HG02870 (cell line): ENCODE measurements at regions not wholly inside any gene's neighbourhood (a gene's known extent, or its start where the extent isn't known, plus 50 kb on each side); places are given as distances from the start of the nearest gene placed in this dataset.
"Not testable (repeated sequence)": the region's sequence is repeated elsewhere in the genome, so short reads cannot be mapped to it uniquely, and the experiment has no call there.

Source experiments
- ATAC-seq: cut with Tn5 transposase; IDR thresholded peaks from one replicate; pipeline ENCODE4 v1.9.1; 2021; ENCODE audit warnings: mild to moderate bottlenecking, moderate library complexity; ENCODE audit not compliant: unreplicated experiment

DNA sequence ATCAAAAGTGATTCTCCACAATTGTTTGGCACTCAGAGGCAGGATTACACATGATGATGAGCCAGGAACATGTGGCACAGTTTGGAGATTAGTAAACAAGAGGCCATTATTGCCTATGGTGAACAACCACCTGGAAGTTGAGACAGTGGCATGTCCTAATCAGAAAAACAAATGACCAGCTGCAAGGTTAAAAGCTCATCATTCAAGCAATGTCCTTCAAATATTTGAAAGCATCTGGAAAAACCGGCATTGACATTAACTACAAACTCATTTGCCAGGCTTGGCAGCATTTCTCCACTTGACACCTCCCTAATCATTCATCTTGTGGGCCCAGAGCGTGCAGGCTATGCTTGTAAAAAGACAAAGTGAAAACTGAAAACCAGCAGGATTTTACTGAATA lies 80.6 kb upstream of the MEGF10 start:
- no peak for ATAC-seq

DNA sequence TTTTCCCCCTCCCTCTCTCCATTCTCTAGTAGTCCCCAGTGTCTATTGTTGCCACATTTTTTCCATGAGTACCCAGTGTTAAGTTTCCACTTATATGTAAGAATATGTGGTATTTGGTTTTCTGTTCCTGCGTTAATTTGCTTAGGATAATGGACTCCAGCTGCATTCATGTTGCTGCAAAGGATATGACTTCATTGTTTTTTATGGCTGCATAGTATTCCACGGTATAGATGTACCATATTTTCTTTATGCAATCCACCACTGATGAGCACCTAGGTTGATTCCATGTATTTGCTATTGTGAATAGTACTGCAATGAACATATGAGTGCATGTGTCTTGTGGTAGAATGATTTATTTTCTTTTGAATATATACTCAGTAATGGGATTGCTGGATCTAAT lies 77.4 kb upstream of the MEGF10 start:
- no peak for ATAC-seq

DNA sequence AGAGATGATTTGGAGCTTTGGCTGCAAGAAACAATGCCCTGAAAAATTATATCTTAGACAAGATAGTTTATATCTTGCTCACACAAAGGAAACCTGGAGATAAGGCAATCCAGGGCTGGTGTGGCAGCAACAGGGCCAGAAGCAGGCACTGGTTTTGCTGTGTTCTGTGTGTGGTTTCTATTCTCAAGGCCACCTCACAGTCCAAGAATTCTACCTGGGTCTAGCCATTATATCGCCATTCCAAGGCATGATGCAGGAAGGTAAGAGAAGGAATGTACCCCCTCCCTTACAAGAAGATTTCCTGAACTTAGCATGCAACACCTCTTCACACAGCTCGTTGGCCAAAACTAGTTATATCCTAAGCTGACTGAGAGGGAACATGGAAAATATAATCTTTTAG lies 74.5 kb upstream of the MEGF10 start:
- no peak for ATAC-seq

DNA sequence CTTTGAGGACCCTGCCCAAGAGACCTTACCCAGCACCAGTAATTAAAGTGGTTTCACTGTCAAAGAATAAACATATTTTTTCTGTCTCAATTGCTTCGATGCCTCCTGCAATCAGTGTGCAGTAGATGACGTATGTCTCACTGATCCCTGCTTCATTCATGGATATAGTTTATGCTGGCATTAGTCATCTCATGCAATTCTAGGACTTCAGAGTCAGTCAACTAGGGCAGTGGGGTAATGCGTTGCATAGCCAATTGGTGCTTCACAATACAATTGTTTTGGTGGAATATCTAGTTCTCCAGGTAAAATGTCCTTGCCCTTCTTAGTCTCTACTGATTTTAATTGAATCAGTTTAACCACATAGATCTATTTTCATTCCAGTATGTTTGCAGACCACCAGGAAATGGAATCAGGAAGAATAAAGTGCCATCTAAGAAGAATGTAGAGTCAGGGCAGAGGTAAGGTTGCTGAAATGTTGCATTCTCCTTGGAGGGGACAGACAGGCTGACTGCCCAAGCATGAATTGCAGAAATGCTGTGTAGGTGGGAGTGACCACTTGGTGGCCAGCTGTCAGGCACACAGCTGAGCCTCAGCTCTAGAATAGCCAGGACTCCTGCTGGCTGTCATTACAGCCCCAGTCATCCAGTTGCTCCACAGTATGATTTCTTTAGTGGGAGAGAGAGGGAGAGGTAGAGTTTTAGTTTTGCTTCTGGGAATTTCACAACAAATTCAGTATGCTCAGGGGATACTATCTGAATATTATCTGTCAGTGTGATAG lies 73.5 kb upstream of the MEGF10 start:
- no peak for ATAC-seq

DNA sequence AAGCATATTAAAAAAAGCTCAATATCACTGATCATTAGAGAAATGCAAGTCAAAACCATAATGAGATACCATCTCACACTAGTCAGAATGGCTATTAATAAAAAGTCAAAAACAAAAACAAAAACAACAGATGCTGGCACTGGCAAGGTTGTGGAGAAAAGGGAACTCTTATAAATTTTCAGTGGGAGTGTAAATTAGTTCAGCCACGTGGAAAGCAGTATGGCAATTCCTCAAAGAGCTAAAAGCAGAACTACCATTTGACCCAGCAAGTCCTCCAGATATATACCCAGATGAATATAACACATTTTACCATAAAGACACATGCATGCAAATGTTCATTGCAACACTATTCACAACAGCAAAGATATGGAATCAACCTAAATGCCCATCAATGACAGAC lies 68.7 kb upstream of the MEGF10 start:
- not testable (repeated sequence) for ATAC-seq

DNA sequence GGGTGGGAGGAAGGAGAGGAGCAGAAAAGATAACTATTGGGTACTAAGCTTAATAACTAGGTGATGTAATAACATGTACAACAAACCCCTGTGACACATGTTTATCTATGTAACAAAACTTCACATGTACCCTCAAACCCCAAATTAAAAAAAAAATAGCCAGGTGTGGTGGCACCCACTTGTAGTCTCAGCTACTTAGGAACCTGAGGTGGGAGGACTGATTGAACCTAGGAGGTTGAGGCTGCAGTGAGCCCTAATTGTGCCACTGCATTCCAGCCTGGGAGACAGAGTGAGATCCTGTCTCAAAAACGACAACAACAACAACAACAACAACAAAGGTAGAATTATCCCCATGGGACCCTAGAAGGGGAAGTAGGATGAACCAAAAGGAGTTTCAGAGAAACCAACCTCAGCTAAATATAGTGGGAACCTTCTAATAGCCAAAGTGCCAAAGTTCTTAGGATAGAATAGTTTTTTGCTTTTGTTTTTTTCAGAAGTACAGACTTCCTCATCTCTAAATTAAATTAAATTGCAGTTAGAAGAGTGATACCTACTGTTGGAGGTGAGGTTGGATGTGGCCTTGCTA lies 67.9 kb upstream of the MEGF10 start:
- peak; percentile 51 for ATAC-seq

DNA sequence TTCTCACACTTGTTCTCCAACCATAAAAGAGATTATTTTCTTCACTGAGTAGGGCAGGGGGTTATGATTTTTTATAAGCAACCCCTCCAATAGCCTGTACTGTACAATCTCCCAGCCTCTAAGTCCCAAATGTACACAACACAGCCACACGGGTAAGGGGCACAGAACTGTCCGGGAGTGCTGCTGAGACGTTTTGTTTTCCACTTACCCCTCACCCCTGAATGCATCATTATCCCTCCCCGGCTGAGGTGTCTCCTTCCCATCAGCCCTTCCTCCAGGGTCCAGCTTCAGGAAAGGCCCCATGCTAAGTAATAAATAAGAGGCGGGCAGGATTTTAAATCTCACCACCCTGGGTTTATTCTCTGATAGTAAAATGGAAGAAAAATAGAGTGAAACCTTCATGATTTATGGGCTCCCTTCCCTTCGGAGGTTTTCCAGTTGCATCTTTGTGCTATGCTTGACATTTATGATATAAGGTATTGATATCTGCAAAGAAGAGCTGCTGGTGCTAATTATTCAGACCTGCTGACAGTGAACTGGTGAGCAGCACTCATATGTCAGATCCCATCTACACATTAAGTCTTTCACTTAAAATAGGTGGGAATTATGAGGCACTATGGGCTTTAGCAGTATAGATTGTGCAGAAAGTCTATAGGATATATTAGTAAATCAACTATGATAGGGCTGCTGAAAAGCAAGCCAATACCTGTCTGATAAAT lies 67.2 kb upstream of the MEGF10 start:
- no peak for ATAC-seq

DNA sequence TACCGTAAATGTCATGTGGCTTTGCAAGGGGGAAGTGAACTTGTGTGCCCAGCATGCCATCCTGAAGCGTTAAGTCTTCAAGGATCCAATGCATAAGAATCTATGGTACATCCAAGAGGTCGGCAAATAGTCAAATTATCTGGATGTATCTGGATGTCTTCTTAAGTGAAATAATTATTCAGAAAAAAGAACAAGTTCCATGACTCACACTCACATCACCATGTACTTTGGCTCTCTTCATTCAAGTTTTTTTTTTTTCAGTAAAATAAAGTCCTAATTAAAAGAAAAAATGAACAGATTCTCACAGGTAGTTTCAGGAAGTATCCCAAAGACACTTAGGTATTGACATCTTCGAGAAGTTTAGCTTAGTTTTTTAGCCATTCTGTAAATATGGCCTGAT lies 62.7 kb upstream of the MEGF10 start:
- ATAC-seq = no peak

DNA sequence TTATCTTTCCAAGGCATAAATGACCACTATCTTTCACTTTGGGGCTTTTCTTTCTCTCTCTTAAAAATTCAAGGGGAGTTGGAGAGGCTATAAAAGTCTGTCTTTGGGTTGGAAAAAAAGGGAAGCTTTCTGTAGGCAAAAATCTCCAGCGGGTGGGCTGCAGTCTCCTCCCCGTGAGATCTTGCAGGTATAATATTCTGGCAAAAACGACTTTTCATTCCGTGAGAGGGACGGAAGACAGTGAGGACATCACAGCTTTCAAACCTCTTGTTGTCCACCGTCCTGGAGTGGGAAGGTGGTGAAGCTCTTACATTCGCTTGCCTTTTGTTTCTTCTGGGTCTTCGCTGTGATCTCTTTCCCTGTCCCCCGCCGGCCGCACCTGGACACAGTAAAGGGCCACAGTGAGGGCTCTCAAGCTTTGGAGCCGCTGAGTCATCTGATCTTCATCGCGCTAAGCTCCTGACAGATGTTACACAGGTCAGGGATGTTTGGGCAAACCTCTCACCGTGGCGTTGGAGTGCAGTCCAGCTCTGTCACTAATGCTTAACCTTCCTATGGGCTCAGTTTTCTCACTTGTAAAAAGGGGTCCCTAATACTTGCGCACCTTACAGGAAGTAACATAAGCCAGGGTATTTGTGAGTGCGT lies 61.9 kb upstream of the MEGF10 start:
- no peak for ATAC-seq

DNA sequence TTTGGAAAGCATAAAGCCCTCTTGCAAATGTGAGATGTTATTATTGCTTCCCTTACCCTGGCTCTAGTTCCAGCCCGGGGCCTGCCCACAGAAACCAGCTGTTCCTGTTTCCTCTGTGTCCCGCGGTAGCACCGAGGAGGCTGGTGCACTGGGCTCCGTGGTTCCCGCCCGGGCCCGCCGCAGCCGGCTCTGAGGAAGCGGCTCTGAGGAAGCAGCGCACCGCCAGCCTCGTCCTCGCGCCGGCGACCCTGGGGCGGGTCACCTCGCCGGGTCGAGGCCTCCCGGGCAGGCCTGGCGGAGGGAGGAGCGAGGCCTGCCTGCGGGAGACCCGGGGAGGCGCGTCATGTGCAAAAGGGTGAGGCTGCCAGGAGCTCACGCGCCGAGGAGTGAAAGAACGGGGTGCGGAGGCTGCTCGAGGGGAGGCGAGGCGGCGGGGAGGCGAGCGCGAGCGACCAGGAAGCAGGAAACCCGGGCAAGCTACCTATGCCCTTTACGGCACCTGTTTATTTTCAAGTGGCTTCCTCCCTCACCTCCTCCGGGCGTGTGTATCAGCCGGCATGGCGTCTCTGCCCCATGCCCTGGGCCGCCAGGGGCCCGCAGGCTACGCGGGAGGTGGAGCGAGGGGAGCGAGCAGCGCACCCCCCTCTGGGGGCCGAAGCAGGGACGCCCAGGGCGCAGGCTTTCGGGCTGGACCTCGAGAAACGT lies 61.3 kb upstream of the MEGF10 start:
- peak; percentile 83 for ATAC-seq

DNA sequence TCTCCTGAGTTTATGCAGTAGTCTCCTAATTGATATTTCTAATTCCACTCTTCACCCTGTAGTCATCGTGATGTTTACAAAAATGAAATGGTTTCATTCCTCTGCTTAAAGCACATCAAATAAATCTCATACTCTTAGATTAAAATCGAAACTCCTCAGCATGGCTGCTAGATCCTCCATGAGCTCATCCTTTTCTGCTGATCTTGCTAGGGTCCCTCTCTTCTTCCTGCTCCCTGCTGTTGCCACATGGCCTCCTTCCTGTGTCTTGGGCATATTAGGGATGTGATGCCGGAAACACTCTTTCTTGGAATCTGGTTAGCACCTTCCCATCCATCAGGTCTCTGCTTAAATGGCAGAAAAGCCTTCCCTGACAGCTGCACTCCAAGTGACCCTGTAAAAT lies 59.5 kb upstream of the MEGF10 start:
- ATAC-seq = no peak

DNA sequence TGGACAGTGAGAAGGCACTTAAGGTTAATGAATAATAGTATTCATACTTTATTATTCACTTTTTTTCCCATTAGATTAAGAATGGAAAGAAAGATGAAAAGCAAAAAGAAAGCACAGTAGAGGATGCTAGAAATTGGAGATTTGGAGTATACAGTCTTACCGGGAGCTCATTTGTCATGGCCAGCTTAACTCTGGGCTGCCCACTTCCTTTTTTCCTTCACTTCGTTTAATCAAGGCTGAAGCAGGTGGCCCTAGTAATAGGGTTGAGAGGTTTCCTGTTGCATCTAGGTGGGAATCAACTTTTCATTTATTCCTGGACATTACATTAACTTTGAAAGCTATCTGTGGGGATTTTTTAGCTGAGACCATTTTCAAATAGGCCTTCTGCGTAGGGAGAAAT lies 57.0 kb upstream of the MEGF10 start:
- no peak for ATAC-seq

DNA sequence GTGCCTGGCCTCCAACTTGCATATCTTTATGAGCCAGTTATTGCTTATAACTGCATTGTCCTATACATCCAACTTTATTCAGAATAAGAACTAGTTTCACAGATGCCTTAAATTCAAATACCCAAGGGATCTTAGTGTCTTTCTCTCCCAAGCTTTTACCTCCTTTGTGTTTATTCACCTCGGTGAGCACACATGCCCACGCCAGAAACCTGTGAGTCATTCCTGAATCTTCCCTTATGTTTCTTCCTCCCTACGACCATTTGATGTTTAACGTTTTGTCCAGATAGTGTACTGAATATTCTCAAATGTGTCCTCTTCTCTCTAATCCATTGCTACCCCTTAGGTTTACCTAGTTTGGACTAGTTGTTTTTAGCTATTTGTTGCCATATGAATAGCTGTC lies 55.5 kb upstream of the MEGF10 start:
- ATAC-seq = no peak

DNA sequence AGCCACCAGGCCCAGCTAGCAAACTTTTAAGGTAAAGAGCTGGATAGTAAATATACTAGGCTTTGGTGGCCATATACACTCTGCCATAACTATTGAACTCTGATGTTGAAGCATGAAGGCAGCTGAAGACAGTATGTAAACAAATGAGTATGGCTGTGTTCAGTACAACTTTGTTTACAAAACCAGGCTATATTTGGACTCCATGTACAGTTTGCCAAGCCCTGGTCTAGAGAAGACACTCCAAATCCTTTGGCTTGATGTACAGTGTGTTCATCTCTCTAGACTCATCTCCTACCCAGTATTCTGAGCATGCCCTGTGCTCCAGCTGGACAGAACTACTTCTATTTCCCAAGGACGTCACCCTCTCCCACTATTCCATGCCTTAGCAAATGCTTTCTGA lies 54.3 kb upstream of the MEGF10 start:
- no peak for ATAC-seq
